WTC11 (cell line): ENCODE measurements at regions not wholly inside any gene's neighbourhood (a gene's known extent, or its start where the extent isn't known, plus 50 kb on each side); places are given as distances from the start of the nearest gene placed in this dataset.

Experiments
- ESRRA ChIP-seq: sonication (generic); formaldehyde crosslinking; IDR thresholded peaks from 2 replicates; pipeline ENCODE4 v1.8.1; 2022; ENCODE audit warnings: mild to moderate bottlenecking, missing genetic modification reagents, borderline replicate concordance
- ETV6 ChIP-seq: sonication (generic); formaldehyde crosslinking; IDR thresholded peaks from 2 replicates; pipeline ENCODE4 v1.8.1; 2022; ENCODE audit warnings: mild to moderate bottlenecking, missing genetic modification reagents
- MYBL2 ChIP-seq: sonication (generic); formaldehyde crosslinking; IDR thresholded peaks from 2 replicates; pipeline ENCODE4 v1.8.1; 2023; ENCODE audit warnings: mild to moderate bottlenecking, moderate library complexity, missing genetic modification reagents
- RELA ChIP-seq: sonication (generic); formaldehyde crosslinking; IDR thresholded peaks from 2 replicates; pipeline ENCODE4 v1.8.1; 2022; ENCODE audit warnings: missing genetic modification reagents, mild to moderate bottlenecking, borderline replicate concordance
- SP1 ChIP-seq: sonication (generic); formaldehyde crosslinking; conservative IDR thresholded peaks from 2 replicates; pipeline ENCODE4 v1.8.1; 2022; ENCODE audit warnings: missing genetic modification reagents
- ZBTB21 ChIP-seq: sonication (generic); formaldehyde crosslinking; IDR thresholded peaks from 2 replicates; pipeline ENCODE4 v1.8.1; 2023; ENCODE audit warnings: mild to moderate bottlenecking, missing genetic modification reagents, borderline replicate concordance
- TF ChIP-seq, protein P1 (sequence below): fragments of 200-600 bp; IDR thresholded peaks from 2 replicates; pipeline ENCODE4 v1.8.0; 2022; ENCODE audit warnings: antibody characterized with exemption
- TF ChIP-seq, protein P2 (sequence below): sonication (generic); formaldehyde crosslinking; IDR thresholded peaks from 2 replicates; pipeline ENCODE4 v1.8.1; 2023; ENCODE audit warnings: mild to moderate bottlenecking, missing genetic modification reagents
- TF ChIP-seq, protein P3 (sequence below): sonication (generic); formaldehyde crosslinking; IDR thresholded peaks from 2 replicates; pipeline ENCODE4 v1.8.0; 2023; ENCODE audit warnings: missing genetic modification reagents, mild to moderate bottlenecking, borderline replicate concordance
- TF ChIP-seq, protein P4 (sequence below): sonication (generic); formaldehyde crosslinking; IDR thresholded peaks from 2 replicates; pipeline ENCODE4 v1.8.0; 2023; ENCODE audit warnings: mild to moderate bottlenecking, missing genetic modification reagents
- TF ChIP-seq, protein P5 (sequence below): sonication (generic); formaldehyde crosslinking; IDR thresholded peaks from 2 replicates; pipeline ENCODE4 v1.8.1; 2023; ENCODE audit warnings: mild to moderate bottlenecking, missing genetic modification reagents
- TF ChIP-seq, protein P6 (sequence below): sonication (generic); formaldehyde crosslinking; IDR thresholded peaks from 2 replicates; pipeline ENCODE4 v1.8.0; 2022; ENCODE audit warnings: mild to moderate bottlenecking, missing genetic modification reagents

DNA sequence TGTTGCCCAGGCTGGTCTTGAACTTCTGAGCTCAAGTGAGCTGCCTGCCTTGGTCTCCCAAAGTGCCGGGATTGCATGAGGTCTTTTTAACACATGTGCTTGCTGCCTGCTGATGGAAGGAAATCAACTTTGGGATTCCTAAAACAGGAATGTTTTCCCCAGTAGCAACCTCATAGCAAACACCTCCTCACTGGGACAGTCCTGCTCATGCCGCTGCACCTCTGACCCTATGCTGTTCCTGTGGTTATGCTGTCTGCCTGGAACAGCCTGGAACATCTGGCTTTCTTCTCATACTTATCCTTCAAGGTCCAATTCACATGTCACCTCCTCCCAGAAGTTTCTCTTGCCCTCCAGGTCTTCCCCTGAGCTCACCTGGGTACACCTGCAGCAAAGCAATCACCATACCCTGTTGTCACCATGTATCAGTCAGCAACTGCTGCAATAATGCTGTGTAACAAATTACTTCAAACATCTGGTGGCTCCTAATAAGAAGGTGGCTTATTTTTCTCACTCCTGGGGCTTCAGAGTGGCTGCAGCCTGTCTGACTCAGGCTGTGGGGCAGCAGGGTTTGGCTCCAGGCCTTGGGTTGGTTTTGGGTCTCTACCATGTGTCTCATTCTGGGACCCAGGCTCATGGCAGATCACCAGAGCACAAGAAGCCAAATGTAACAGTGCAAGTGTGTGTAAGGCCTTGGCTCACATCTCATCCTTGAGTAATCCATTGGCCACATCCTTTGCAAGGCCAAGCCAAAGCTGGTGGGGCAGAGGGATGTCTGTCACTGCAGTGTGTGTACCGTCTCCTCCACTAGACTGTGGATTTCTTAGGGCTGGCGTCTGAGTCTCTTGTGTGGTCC lies 59.4 kb upstream of the SORCS2 start:
- TF ChIP-seq, protein P1, sequence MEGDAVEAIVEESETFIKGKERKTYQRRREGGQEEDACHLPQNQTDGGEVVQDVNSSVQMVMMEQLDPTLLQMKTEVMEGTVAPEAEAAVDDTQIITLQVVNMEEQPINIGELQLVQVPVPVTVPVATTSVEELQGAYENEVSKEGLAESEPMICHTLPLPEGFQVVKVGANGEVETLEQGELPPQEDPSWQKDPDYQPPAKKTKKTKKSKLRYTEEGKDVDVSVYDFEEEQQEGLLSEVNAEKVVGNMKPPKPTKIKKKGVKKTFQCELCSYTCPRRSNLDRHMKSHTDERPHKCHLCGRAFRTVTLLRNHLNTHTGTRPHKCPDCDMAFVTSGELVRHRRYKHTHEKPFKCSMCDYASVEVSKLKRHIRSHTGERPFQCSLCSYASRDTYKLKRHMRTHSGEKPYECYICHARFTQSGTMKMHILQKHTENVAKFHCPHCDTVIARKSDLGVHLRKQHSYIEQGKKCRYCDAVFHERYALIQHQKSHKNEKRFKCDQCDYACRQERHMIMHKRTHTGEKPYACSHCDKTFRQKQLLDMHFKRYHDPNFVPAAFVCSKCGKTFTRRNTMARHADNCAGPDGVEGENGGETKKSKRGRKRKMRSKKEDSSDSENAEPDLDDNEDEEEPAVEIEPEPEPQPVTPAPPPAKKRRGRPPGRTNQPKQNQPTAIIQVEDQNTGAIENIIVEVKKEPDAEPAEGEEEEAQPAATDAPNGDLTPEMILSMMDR, result no peak
- TF ChIP-seq SP1 (CRISPR knock-in tag) (no peak), ZBTB21 (CRISPR knock-in tag) (no peak), MYBL2 (CRISPR knock-in tag) (no peak), ETV6 (CRISPR knock-in tag) (no peak), ESRRA (CRISPR knock-in tag) (no peak), RELA (CRISPR knock-in tag) (no peak)
- TF ChIP-seq, protein P2, sequence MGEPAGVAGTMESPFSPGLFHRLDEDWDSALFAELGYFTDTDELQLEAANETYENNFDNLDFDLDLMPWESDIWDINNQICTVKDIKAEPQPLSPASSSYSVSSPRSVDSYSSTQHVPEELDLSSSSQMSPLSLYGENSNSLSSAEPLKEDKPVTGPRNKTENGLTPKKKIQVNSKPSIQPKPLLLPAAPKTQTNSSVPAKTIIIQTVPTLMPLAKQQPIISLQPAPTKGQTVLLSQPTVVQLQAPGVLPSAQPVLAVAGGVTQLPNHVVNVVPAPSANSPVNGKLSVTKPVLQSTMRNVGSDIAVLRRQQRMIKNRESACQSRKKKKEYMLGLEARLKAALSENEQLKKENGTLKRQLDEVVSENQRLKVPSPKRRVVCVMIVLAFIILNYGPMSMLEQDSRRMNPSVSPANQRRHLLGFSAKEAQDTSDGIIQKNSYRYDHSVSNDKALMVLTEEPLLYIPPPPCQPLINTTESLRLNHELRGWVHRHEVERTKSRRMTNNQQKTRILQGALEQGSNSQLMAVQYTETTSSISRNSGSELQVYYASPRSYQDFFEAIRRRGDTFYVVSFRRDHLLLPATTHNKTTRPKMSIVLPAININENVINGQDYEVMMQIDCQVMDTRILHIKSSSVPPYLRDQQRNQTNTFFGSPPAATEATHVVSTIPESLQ (CRISPR knock-in tag), result no peak
- TF ChIP-seq, protein P3, sequence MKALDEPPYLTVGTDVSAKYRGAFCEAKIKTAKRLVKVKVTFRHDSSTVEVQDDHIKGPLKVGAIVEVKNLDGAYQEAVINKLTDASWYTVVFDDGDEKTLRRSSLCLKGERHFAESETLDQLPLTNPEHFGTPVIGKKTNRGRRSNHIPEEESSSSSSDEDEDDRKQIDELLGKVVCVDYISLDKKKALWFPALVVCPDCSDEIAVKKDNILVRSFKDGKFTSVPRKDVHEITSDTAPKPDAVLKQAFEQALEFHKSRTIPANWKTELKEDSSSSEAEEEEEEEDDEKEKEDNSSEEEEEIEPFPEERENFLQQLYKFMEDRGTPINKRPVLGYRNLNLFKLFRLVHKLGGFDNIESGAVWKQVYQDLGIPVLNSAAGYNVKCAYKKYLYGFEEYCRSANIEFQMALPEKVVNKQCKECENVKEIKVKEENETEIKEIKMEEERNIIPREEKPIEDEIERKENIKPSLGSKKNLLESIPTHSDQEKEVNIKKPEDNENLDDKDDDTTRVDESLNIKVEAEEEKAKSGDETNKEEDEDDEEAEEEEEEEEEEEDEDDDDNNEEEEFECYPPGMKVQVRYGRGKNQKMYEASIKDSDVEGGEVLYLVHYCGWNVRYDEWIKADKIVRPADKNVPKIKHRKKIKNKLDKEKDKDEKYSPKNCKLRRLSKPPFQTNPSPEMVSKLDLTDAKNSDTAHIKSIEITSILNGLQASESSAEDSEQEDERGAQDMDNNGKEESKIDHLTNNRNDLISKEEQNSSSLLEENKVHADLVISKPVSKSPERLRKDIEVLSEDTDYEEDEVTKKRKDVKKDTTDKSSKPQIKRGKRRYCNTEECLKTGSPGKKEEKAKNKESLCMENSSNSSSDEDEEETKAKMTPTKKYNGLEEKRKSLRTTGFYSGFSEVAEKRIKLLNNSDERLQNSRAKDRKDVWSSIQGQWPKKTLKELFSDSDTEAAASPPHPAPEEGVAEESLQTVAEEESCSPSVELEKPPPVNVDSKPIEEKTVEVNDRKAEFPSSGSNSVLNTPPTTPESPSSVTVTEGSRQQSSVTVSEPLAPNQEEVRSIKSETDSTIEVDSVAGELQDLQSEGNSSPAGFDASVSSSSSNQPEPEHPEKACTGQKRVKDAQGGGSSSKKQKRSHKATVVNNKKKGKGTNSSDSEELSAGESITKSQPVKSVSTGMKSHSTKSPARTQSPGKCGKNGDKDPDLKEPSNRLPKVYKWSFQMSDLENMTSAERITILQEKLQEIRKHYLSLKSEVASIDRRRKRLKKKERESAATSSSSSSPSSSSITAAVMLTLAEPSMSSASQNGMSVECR (CRISPR knock-in tag), result no peak
- TF ChIP-seq, protein P4, sequence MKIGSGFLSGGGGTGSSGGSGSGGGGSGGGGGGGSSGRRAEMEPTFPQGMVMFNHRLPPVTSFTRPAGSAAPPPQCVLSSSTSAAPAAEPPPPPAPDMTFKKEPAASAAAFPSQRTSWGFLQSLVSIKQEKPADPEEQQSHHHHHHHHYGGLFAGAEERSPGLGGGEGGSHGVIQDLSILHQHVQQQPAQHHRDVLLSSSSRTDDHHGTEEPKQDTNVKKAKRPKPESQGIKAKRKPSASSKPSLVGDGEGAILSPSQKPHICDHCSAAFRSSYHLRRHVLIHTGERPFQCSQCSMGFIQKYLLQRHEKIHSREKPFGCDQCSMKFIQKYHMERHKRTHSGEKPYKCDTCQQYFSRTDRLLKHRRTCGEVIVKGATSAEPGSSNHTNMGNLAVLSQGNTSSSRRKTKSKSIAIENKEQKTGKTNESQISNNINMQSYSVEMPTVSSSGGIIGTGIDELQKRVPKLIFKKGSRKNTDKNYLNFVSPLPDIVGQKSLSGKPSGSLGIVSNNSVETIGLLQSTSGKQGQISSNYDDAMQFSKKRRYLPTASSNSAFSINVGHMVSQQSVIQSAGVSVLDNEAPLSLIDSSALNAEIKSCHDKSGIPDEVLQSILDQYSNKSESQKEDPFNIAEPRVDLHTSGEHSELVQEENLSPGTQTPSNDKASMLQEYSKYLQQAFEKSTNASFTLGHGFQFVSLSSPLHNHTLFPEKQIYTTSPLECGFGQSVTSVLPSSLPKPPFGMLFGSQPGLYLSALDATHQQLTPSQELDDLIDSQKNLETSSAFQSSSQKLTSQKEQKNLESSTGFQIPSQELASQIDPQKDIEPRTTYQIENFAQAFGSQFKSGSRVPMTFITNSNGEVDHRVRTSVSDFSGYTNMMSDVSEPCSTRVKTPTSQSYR (CRISPR knock-in tag), result no peak
- TF ChIP-seq, protein P5, sequence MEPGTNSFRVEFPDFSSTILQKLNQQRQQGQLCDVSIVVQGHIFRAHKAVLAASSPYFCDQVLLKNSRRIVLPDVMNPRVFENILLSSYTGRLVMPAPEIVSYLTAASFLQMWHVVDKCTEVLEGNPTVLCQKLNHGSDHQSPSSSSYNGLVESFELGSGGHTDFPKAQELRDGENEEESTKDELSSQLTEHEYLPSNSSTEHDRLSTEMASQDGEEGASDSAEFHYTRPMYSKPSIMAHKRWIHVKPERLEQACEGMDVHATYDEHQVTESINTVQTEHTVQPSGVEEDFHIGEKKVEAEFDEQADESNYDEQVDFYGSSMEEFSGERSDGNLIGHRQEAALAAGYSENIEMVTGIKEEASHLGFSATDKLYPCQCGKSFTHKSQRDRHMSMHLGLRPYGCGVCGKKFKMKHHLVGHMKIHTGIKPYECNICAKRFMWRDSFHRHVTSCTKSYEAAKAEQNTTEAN (CRISPR knock-in tag), result no peak
- TF ChIP-seq, protein P6, sequence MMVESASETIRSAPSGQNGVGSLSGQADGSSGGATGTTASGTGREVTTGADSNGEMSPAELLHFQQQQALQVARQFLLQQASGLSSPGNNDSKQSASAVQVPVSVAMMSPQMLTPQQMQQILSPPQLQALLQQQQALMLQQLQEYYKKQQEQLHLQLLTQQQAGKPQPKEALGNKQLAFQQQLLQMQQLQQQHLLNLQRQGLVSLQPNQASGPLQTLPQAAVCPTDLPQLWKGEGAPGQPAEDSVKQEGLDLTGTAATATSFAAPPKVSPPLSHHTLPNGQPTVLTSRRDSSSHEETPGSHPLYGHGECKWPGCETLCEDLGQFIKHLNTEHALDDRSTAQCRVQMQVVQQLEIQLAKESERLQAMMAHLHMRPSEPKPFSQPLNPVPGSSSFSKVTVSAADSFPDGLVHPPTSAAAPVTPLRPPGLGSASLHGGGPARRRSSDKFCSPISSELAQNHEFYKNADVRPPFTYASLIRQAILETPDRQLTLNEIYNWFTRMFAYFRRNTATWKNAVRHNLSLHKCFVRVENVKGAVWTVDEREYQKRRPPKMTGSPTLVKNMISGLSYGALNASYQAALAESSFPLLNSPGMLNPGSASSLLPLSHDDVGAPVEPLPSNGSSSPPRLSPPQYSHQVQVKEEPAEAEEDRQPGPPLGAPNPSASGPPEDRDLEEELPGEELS (CRISPR knock-in tag), result no peak
